ENCODE measurements at regions not wholly inside any gene's neighbourhood (a gene's known extent, or its start where the extent isn't known, plus 50 kb on each side); places are given as distances from the start of the nearest gene placed in this dataset.

DNA sequence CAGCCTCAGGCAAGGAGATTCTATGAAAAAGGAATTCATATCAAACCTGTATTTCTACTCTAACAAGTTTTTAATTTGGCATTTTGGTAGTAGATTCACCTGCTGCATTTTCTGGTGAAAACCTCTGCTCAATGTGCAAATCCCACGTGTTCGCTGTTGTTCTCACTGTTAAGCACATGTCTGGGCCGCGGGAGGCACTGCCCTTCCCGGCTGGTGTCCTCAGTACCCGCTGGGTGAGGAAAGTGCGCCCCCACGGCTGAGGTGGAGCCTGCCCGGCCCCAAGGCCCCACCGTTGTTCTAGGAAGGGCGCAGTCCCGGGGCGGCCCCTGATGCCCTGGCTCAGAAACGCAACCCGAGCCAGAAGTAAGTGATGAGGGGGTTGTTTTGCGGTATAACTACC lies 193.4 kb upstream of the VWC2 start (continued):
- TF ChIP-seq ZNF416 (CRISPR knock-in tag; IDR thresholded peaks at IDR 0.05), result no peak
- peak; percentile 59; the same call in 1 of the 2 replicates for TF ChIP-seq ZNF423 (CRISPR knock-in tag; IDR thresholded peaks at IDR 0.05)
- TF ChIP-seq, protein P1, sequence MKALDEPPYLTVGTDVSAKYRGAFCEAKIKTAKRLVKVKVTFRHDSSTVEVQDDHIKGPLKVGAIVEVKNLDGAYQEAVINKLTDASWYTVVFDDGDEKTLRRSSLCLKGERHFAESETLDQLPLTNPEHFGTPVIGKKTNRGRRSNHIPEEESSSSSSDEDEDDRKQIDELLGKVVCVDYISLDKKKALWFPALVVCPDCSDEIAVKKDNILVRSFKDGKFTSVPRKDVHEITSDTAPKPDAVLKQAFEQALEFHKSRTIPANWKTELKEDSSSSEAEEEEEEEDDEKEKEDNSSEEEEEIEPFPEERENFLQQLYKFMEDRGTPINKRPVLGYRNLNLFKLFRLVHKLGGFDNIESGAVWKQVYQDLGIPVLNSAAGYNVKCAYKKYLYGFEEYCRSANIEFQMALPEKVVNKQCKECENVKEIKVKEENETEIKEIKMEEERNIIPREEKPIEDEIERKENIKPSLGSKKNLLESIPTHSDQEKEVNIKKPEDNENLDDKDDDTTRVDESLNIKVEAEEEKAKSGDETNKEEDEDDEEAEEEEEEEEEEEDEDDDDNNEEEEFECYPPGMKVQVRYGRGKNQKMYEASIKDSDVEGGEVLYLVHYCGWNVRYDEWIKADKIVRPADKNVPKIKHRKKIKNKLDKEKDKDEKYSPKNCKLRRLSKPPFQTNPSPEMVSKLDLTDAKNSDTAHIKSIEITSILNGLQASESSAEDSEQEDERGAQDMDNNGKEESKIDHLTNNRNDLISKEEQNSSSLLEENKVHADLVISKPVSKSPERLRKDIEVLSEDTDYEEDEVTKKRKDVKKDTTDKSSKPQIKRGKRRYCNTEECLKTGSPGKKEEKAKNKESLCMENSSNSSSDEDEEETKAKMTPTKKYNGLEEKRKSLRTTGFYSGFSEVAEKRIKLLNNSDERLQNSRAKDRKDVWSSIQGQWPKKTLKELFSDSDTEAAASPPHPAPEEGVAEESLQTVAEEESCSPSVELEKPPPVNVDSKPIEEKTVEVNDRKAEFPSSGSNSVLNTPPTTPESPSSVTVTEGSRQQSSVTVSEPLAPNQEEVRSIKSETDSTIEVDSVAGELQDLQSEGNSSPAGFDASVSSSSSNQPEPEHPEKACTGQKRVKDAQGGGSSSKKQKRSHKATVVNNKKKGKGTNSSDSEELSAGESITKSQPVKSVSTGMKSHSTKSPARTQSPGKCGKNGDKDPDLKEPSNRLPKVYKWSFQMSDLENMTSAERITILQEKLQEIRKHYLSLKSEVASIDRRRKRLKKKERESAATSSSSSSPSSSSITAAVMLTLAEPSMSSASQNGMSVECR (CRISPR knock-in tag; IDR thresholded peaks at IDR 0.05; ENCODE audit: borderline replicate concordance), result 0 out of 2 replicates have a peak, but pooled peaks have one; percentile 33
- TF ChIP-seq, protein P2, sequence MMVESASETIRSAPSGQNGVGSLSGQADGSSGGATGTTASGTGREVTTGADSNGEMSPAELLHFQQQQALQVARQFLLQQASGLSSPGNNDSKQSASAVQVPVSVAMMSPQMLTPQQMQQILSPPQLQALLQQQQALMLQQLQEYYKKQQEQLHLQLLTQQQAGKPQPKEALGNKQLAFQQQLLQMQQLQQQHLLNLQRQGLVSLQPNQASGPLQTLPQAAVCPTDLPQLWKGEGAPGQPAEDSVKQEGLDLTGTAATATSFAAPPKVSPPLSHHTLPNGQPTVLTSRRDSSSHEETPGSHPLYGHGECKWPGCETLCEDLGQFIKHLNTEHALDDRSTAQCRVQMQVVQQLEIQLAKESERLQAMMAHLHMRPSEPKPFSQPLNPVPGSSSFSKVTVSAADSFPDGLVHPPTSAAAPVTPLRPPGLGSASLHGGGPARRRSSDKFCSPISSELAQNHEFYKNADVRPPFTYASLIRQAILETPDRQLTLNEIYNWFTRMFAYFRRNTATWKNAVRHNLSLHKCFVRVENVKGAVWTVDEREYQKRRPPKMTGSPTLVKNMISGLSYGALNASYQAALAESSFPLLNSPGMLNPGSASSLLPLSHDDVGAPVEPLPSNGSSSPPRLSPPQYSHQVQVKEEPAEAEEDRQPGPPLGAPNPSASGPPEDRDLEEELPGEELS (CRISPR knock-in tag; IDR thresholded peaks at IDR 0.05), result peak; percentile 65
- TF ChIP-seq, protein P3, sequence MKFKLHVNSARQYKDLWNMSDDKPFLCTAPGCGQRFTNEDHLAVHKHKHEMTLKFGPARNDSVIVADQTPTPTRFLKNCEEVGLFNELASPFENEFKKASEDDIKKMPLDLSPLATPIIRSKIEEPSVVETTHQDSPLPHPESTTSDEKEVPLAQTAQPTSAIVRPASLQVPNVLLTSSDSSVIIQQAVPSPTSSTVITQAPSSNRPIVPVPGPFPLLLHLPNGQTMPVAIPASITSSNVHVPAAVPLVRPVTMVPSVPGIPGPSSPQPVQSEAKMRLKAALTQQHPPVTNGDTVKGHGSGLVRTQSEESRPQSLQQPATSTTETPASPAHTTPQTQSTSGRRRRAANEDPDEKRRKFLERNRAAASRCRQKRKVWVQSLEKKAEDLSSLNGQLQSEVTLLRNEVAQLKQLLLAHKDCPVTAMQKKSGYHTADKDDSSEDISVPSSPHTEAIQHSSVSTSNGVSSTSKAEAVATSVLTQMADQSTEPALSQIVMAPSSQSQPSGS (CRISPR knock-in tag; IDR thresholded peaks at IDR 0.05; ENCODE audit: borderline replicate concordance, low read depth), result no peak

DNA sequence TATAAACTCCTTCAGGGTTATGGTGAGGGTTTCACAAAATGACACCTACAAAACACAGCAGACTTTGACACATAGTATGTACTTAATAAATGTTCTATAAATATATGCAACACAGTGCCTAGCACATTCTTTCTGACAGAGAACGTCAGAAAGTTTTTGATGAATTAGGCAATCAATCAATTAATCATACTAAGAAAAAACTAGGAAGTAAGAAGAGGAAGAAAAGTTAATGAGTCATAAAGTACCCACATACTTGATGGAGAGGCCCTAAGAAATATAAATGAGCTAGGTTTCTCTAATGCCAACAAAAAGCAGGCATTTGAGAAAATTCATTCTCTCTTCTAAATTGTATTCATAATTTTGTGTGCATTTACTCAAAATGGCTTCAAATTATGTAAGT lies 192.7 kb upstream of the VWC2 start:
- DNase-seq (ENCODE audit: low spot score) (no peak), ATAC-seq (no peak)
- TF ChIP-seq ATF1 (CRISPR knock-in tag; IDR thresholded peaks at IDR 0.05) (no peak), CREB1 (CRISPR knock-in tag; IDR thresholded peaks at IDR 0.05) (no peak), ZNF532 (CRISPR knock-in tag; IDR thresholded peaks at IDR 0.05; ENCODE audit: borderline replicate concordance) (no peak), ZNF317 (CRISPR knock-in tag; IDR thresholded peaks at IDR 0.05; ENCODE audit: borderline replicate concordance, low read depth) (no peak), ZNF671 (CRISPR knock-in tag; IDR thresholded peaks at IDR 0.05) (no peak), ZNF263 (CRISPR knock-in tag; IDR thresholded peaks at IDR 0.05; ENCODE audit: low read depth) (no peak), NFATC4 (CRISPR knock-in tag; IDR thresholded peaks at IDR 0.05) (no peak), GRHL2 (CRISPR knock-in tag; IDR thresholded peaks at IDR 0.05; ENCODE audit: insufficient replicate concordance, severe bottlenecking) (no peak)
- TF ChIP-seq, protein P4, sequence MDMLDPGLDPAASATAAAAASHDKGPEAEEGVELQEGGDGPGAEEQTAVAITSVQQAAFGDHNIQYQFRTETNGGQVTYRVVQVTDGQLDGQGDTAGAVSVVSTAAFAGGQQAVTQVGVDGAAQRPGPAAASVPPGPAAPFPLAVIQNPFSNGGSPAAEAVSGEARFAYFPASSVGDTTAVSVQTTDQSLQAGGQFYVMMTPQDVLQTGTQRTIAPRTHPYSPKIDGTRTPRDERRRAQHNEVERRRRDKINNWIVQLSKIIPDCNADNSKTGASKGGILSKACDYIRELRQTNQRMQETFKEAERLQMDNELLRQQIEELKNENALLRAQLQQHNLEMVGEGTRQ (CRISPR knock-in tag; IDR thresholded peaks at IDR 0.05), result no peak
- TF ChIP-seq, protein P5, sequence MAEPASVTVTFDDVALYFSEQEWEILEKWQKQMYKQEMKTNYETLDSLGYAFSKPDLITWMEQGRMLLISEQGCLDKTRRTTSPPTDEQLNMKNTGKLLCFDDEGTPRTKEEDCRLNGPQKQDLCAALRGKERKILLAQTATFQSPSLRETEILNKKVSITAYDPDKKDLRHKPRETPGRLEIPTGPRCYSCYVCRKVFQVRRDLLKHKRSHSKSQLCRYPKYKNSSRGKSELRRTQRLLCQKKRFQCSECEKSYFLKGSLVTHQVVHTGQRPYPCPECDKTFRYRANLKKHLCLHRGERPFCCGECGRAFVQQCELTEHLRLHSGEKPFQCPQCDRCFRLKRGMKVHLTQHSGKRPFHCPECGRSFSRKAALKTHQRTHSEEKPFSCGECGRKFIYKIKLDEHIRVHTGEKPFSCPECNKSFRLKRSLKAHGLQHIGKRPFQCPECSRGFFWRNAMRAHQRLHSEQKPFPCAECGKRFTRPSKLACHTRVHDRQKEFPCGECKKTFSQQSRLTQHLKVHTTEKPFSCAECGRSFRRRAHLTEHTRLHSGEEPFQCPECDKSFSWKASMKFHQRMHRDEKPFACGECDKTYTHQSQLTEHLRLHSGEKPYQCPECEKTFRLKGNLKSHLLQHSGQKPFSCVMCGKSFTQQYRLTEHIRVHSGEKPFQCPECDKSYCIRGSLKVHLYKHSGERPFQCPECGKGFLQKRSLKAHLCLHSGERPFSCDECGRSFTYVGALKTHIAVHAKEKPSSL (CRISPR knock-in tag; conservative IDR thresholded peaks at IDR 0.05), result no peak
- TF ChIP-seq, protein P2 (CRISPR knock-in tag; IDR thresholded peaks at IDR 0.05), result no peak
- ChIA-PET POLR2A (no interaction called here), CTCF (interaction anchor here (0.6 kb wide), 1 partner anchor 210 kb away, joined by 3 read pairs; no protein-coding TSS in a partner anchor)
- Mint-ChIP-seq H3K27ac (no peak overlapping the region), H3K36me3 (no peaks in the 10 kb centered on the region), H3K4me3 (no peak overlapping the region), H3K9me3 (peaks cover 16% of the 10 kb centered on the region), H3K4me1 (peaks cover 4% of the 10 kb centered on the region; the same call in 1 of the 2 replicates), H3K27me3 (ENCODE audit: low read depth) (no peaks in the 10 kb centered on the region; the same call in 1 of the 2 replicates)
